GM18909 (cell line): ENCODE measurements at regions not wholly inside any gene's neighbourhood (a gene's known extent, or its start where the extent isn't known, plus 50 kb on each side); places are given as distances from the start of the nearest gene placed in this dataset.
"Not testable (repeated sequence)": the region's sequence is repeated elsewhere in the genome, so short reads cannot be mapped to it uniquely, and the experiment has no call there.

Experiments used
- ATAC-seq: cut with Tn5 transposase; IDR thresholded peaks from one replicate; pipeline ENCODE4 v1.9.1; 2021; ENCODE audit warnings: mild to moderate bottlenecking; ENCODE audit not compliant: unreplicated experiment, poor library complexity

DNA sequence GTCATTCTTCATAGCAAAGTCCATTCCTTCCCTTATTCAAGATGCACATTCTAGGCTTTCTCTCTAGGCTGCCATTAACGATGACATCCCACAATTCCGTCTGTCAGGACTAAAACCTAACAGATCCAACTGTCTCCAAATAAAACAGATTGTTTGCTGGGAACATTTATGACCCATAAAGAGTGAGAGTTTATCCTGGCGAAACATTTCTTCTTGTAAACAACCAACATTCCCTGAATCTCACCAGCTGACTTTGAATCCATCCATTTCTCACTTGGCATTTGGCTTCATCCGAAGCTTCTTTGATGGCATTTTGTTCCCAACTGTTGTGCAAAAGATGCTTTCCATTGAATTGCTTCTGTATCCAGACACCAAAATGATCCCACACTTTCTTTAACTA is 93.1 kb downstream of the OLIG3 start:
- ATAC-seq = no peak

DNA sequence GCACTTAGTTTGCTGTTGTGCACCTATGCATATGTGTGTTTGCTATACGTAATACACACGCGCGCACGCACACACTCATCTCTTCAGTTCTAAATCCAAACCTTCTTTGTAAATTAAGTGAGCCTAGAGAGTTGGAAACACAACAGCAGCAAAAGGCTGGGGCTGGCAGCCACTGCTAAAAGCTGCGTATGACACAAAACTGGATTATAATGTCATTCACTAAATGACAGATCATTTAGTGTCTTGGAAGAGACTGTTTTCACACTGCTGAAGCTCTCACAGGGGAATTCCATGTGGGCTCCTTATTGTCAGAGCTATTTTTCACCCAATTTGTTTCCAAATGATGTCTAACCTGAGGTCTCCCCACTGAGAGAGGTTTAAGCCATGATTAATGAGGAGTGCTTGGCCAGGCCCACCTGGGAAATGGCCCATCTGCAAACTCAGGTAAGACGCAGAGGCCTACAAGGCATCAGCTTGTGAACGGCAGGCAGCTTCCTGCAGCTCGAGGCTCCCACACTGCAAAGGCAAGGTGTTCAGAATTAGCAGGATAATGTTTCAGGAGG is 94.2 kb downstream of the OLIG3 start:
- ATAC-seq = no peak

DNA sequence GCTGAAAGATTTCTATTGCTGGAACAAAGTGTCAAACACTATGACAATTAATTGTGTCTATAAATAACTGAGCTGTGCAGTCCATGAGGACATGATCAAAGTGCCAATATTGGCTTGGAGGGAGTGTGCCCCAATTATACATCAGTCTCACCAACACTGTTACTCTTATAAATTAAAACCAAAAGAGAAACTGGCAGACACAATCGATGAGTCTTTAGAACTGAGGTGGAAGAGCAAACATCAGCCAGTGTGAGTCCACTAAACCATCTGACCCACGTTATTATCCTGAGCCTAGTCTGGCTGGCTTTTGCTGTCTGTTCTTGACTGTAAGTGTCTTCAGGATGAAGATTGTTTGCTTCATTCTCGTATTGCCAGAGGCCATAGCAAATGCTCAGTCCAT is 98.9 kb downstream of the OLIG3 start:
- ATAC-seq = no peak

DNA sequence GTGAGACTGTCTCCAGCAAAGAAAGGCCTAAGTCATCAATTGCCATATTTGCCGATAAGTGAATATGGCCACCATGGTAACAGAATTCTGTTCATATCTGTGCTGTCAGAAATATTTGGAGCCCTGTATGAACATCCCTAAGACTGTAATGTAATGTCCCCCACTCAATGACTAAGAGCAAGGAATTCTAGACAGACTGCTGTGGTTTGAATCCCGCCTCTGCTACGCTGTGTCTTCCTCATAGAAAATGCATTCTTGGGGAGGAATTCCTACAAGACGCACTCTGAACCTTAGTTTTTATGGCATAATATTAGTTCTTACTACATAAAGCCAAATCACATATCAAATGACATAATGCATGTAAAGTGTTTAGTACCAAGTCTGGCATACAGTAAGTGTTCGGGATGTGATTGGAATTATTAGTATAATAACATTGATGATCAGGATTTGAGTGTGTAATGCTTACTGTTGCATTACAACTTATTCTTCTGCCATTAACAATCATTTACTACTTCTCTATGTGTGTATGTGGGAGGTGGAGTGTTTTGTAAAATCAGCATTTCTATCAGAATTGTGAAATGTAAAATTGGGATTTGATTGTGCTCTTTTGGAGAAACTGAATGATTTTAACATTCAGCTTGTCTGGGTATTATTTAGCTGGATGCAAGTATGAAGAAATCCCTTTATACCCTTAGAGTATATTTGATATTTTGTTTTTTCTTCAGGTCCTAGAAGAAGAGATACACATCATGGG is 103.0 kb downstream of the OLIG3 start:
- no peak for ATAC-seq

DNA sequence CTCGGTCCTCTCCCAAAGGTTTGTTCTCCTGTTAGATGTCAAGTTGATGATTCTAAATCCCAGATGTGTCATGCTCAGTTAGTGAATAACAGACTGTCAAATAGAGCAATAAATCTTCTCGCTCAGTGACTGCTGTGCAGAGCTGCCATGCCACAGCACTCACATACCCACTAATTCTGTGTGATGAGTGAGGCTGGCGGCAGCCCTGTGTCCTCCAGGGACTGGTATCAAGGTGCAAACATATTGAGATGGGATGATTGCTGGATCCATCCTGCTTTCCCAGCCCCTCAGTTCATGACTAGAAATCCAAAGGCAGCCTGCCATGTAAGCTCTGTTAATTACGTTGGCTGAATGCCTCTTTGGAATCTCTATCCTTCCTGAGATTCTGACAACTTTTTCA is 103.9 kb downstream of the OLIG3 start:
- no peak for ATAC-seq

DNA sequence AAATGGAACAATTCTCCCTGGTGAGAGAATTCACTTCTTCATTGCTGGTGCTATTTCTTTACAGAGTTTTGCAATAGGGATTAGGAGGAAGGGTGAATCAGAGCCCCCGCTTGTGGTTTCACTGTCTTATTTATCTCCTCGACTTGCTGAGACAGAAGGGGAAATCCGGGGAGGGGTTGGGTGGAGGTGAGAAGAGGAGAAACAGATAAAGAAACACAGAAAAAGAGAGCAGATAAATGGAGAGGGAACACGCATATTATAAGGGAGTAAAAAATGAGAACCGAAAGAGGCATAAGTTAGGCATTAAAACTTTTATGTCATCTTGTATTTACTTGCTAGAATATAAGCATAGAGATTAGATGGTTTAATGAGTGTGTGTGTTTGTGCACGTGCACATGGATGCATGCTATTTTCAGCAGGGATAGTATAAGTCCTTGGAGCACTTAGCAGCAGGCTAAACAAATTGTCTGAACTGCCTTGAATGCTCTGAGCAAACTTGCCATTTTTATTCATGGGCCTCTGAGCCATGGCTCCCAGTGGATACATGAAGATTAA is 105.0 kb downstream of the OLIG3 start:
- peak; percentile 80 for ATAC-seq

DNA sequence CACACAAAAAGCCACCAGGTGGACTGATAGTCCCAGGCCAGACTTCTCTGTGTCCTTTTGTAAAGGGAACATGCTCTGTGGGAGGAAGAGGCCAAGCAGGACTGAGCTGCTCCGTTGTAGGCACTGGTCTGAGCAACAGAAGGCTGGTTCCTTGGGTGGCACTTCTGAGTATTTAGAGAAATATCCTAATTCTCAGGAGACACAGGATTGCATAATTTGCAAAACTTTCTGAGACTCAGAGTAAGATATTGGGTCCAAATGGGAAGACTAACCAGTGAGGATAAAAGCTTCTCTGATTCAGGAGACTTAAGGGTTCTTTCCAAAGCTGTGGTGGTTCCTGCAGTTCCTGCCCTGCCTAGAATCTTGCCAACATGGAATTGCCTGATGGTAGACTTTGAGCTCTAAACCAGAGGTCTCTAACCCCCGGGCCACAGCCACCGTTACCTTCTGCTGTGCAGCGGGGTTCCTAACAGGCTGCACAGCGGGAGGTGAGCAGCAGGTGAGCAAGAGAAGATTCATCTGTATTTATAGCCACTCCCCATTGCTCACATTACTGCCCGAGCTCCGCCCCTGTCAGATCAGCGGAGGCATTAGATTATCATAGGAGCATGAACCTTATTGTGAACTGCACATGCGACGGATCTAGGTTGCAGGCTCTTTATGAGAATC is 107.0 kb downstream of the OLIG3 start:
- ATAC-seq = no peak

DNA sequence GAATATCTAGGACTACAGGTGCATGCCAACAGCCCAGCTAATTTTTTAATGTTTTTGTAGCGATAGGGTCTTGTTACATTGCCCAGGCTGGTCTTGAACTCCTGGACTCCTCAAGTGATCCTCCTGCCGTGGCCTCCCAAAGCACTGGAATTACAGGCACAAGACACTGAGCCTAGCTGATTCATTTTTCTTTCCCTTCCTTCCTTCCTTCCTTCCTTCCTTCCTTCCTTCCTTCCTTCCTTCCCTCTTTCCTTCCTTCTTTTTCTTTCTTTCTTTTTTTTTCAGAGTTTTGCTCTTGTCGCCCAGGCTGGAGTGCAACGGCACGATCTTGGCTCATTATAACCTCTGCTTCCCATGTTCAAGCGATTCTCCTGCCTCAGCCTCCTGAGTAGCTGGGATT is 110.9 kb downstream of the OLIG3 start:
- ATAC-seq = not testable (repeated sequence)

DNA sequence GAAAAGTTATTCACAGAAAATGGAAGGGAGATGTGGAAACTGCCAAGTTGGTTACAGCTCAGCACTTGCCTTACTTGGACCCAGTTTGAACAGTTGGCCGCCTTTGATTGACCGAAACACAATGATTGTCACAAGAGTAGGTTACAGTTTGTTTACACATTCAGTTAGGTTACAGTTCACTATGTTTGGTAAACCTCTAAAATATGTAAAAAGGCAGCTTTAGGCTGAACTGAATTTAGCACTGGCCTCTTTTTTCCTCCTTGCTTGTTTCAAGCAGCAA is 116.2 kb downstream of the OLIG3 start:
- no peak for ATAC-seq

DNA sequence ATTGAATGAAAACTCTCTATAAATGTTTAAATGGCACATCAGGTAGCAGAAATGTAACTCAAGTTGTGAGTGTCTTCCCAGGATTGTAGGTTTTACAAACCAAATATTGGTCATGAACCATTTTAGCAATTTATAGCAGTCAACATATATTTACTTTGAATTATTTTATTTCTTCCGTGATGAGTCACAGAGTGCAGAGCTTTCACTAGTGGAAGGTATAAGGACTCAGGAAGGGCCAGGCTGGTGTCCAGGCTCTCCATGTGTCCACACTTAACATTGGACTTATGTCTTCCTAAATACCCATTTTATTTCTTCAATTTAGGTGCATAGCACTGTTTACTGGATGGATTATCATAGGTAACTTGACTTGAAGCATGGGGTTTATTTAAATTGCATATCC is 120.9 kb downstream of the OLIG3 start:
- no peak for ATAC-seq

DNA sequence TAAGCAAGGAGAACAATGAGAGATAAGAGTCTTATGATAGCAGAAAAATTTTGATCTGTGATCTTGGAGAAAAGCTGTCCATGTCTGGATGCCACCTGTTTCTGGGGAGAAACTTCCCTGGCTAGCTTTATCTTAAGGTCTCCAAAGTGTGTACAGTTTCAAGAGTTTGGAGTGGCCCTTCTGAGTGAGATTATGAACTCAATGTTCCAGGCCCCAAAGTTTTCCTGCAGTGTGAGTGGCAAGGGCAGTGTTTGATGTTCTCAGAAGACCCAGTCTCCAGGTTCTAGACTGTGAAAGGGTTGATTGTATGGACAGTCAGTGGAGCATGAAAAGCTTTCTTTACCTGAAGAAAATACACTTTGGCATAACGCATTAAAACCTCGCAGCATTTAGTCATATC is 121.7 kb downstream of the OLIG3 start:
- ATAC-seq = no peak

DNA sequence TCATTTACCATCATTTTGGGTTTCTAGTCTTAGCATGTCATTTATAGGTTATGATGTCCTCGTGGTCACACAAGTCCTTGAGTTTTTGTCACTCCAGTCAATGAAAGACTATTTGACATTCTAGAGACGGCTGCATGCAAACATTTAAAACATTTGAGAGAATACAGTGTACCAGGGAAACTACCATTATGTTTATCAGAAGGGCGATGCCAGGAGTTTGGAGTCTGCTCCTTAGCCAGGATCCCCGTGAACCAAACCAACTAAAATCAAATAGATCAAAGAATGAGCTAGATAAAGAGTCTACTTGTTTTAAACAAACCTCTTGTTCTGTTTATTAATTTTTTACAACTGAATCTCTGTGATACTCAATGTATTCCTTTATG is 122.6 kb downstream of the OLIG3 start:
- no peak for ATAC-seq

DNA sequence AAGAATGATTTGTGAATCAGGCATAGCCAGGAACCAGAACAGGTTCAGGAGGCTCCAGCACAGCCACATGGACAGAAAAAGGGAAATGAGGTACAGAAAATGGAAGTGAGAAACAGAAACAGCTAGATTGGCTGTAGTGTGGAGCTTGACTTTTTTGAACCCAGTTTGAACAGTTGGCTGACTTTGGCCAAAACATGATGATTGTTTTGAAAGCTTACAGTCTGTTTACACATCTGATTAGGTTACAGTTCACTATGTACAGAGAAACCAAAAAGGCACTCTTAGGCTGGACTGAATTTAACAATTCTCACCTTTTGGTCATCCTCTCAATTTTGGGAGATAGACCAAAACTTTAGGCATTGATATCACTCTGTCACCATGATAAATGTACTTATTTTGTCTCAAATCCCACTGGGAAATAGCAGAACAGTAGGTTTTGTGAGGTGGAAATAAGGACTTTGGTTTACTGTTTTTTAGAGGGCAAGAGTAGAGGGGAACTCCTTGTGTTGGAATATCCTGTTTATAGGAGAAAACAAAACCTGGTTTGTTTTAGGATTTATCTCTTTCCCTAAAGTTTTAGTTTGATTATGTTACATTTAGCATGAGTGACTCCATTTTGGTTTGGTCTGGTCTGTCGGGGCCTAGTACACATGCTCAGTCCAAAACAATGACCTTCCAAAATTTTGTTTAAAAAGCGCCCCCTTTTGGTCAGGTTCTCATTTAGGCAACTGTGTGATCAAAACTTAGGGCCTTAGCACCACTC is 123.1 kb downstream of the OLIG3 start:
- ATAC-seq = peak; percentile 69

DNA sequence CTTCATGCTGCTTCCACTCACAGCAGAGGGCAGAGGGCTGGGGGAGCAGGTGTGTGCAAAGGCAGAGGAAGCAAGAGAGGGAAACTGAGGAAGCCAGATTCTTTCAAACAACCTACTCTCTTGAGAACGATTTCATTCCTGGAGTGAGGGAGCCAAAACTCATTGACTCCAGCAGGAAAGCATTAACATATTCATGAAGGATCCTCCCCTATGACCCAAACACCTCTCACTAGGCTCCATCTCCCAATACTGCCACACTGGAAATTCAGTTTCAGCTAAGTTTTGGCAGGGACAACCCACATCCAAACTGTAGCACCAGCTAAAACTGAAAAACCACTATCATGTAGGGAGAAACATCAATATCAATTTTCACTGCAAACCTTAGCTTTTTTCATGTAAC is 125.1 kb downstream of the OLIG3 start:
- ATAC-seq = no peak

DNA sequence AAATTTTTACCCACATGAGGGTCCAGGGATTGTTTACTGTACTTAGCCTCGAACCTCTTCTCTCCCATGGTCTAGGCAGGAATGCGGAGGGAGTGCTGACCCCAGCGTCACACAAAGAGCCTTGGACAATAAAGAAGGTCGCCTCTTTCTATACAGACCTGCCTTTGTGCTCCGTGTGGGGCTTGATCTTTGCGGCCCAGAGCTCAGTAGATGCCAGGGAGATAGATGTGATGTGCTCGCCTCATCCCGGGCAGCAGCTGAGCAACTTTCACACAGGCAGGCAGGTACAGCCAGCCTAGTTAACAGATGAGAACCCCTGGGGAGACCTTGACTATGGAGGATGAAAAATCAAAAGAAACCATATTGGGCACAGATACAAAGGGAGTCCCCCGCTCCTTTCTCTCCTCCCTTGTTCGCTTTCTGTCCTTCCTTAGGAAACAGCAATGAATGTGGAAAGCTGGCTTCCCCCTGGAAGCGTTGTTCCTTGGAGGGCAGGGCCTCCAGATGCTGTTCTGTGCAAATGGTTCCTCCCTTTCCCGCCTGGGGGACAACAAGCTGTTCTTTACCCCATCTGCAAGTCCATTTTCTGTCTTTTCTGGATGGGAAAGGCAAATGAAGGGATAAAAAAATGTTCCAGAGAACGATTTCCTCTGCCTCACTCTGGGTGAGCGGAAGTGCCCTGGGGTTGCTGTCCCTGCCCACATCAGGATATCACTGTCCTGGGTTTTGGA is 128.3 kb downstream of the OLIG3 start:
- no peak for ATAC-seq

DNA sequence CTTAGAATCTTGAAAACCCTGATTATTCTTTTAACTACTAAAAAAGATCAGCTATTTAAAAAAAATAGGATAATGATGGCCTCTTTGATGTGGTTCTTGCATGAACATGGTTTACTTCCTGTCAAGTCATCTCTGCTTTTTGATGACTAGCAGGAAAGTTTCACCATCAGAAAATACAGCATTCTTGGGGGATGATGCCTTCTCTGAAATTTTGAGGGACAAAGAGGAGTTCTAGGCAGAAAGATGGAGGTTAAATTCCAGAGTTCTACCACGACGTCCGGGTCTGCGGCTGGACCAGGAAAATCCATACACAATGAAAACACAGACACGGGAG is 130.4 kb downstream of the OLIG3 start:
- no peak for ATAC-seq

DNA sequence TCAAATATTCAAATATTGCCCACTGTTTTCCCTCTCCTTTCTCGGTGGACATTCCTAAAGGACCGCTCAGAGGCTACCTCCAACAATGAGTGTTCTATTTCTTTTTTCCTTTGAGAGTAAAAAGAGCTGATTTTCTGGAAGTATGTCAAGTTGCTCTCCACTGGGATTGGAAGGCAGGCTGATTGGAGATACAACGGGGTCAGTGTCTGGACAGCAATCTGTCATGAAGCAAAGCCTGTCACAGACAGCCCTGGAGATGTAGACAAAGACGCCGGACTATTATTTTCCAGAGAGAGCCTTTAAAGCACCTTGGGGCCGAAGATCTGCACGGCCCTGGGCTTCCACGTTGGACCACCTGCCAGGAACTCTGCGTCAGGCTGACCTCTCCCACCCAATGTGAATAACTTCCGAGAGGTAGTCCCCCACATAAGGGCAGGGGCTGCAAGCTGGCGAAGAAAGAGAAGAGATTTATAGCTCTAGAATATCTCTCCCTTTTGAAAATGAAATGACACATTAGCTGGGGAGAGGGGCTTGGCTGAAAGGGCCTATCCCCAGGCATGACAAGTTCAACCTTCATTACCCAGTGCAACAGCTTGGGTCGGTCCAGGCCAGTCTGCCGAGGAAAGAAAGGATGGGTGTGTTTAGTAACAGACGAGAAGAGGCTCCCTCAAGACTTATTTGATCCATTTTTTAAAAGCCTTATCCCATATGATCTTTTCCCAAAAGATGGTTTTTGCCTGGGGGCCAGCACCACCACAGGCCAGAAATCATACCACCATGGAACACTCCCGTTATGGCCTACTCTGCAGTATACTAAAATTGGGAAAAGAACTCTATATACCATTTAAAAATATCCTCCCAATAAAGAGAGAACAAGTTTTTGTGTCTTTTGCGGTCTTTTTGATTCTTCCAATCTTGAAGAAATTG is 131.1 kb downstream of the OLIG3 start:
- ATAC-seq = no peak

DNA sequence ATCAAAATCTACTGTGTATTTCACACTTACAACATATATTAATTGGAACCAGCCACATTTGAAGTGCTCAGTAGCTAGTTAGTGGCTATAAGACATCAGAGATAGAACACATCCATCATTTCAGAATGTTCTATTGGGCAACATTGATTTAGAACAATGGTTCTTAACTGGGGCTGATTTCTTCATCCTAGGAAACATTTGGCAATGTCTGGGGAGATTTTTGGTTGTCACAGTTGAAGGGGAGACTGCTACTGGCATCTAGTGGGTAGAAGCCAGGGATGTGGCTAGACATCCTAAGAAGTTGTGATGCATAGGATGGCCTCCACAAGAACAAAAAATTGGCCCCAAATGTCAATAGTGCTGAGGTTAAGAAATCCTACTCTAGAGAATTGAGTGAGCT is 132.5 kb downstream of the OLIG3 start:
- ATAC-seq = no peak

DNA sequence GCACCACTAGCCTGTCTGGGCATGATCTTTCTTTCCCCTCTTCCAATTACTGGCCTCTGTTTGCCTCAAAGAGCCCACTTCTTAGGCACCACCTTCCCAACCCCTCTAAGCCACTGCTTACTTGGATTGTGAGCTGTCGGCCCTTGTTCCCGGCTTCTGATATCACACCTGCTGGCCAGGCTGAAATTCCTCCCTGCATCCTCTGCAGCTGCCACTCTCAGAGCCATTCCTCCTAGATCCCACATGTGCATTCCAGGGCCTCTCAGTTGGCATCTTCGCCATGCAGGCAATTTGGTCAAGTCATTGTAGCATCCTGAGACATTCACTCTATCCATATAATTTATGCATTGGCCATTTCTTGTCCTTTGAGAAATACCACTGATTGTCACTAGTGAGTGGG is 135.9 kb downstream of the OLIG3 start:
- ATAC-seq = no peak

DNA sequence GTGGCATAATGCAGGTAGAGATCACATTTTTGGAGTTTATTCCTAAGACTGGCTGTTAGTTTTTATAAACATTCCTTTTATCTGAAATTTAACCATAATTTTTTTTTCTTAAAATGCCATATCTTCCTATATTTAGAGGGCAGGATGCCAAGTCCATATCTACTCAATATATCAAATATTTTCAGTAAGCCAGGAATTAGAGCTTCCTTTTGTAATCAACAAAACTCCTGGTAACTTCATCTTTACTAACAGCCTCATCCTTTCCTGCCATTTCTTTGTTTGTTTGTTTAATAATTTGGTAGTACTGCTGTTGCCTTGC is 136.3 kb downstream of the OLIG3 start:
- no peak for ATAC-seq
